K562 (cell line): ENCODE measurements at regions not wholly inside any gene's neighbourhood (a gene's known extent, or its start where the extent isn't known, plus 50 kb on each side); places are given as distances from the start of the nearest gene placed in this dataset.

Experiments
- ATAC-seq: fragments of 200-7000 bp; cut with Tn5 transposase; 3 replicates; pipeline ENCODE4 v1.9.1; 2020; ENCODE audit warnings: moderate library complexity
- BruUV-seq: library from RNA; stranded (reverse); fragments of 400-500 nt; replicated peaks from 2 replicates; lab custom pipeline; 2021; lab: Mats Ljungman, UMichigan
- CTCF ChIA-PET: fragments of 300-600 bp; formaldehyde crosslinking; extraction: SDS; loops from one replicate; lab custom pipeline; 2021; ENCODE audit warnings: low intra/inter-chr PET ratio; lab: Yijun Ruan, JAX
- POLR2A ChIA-PET: fragments of 300-600, 350-650 bp; sonication (Branson Sonifier 250); formaldehyde crosslinking; extraction: SDS; loops from one replicate; lab custom pipeline; 2021; ENCODE audit warnings: antibody characterized with exemption, inconsistent platforms; lab: Yijun Ruan, JAX
- DNase-seq, 4 experiments: peaks; one replicate each; pipeline versions ENCODE4 v3.0.0 to v3.0.0-alpha.2; 2011 to 2018; ENCODE audit warnings: low spot score in 3 of 4, mixed read lengths in 3 of 4; ENCODE audit errors: extremely low read depth in 1 of 4
- FAIRE-seq: peaks from 2 replicates; lab custom pipeline; 2011; peaks lifted over from hg19 to GRCh38; lab: Jason Lieb, UNC
- H2AFZ ChIP-seq: 2 replicates; pipeline ENCODE4 v1.6.0; 2011; ENCODE audit warnings: low read depth, low read length, control low read depth, inconsistent platforms
- H3K27ac ChIP-seq: fragments of 200-600 bp; 3 replicates; pipeline ENCODE4 v1.8.0; 2011; ENCODE audit warnings: low read depth, mild to moderate bottlenecking, control low read depth, inconsistent platforms, low read length, moderate library complexity, mixed read lengths; ENCODE audit errors: extremely low read depth
- H3K27me3 ChIP-seq, 2 experiments: fragments of 300-600 bp in 1 of 2; 2 replicates in 1 of 2; 3 replicates in 1 of 2; pipeline versions ENCODE4 v1.6.0 to v1.8.0; 2011; ENCODE audit warnings: inconsistent platforms in 2 of 2, low read length in 2 of 2, mild to moderate bottlenecking in 1 of 2, mixed read lengths in 1 of 2, moderate library complexity in 1 of 2; ENCODE audit not compliant: control insufficient read depth in 2 of 2, insufficient read depth in 2 of 2
- H3K36me3 ChIP-seq: fragments of 300-600 bp; 3 replicates; pipeline ENCODE4 v1.8.0; 2011; ENCODE audit warnings: mild to moderate bottlenecking, low read length, inconsistent platforms; ENCODE audit not compliant: control insufficient read depth, insufficient read depth
- H3K4me1 ChIP-seq, 2 experiments: fragments of 200-600 bp in 1 of 2; replicated peaks in 1 of 2; 2 replicates in 1 of 2; 3 replicates in 1 of 2; pipeline versions ENCODE4 v1.5.1 to v1.8.0; 2011; ENCODE audit warnings: inconsistent platforms in 2 of 2, low read length in 2 of 2, mild to moderate bottlenecking in 1 of 2, mixed read lengths in 1 of 2, moderate library complexity in 1 of 2; ENCODE audit not compliant: control insufficient read depth in 2 of 2, insufficient read depth in 2 of 2
- H3K4me2 ChIP-seq: 2 replicates; pipeline ENCODE4 v1.6.1; 2011; ENCODE audit warnings: low read length, control low read depth, inconsistent platforms, mixed read lengths; ENCODE audit not compliant: insufficient read depth
- H3K4me3 ChIP-seq: fragments of 200-600 bp; sonication (generic), shearing (Covaris generic); 2 replicates; pipeline ENCODE4 v1.5.1; 2016; ENCODE audit warnings: control low read depth, inconsistent platforms
- H3K79me2 ChIP-seq: fragments of 200-600 bp; 3 replicates; pipeline ENCODE4 v1.8.0; 2011; ENCODE audit warnings: low read length, inconsistent platforms; ENCODE audit not compliant: control insufficient read depth, insufficient read depth
- H3K9ac ChIP-seq, 2 experiments: 2 replicates each; pipeline versions ENCODE4 v1.6.0 to v1.6.1; 2011; ENCODE audit warnings: low read depth in 2 of 2, low read length in 2 of 2, control low read depth in 1 of 2, inconsistent platforms in 1 of 2, mild to moderate bottlenecking in 1 of 2, mixed read lengths in 1 of 2; ENCODE audit not compliant: insufficient read depth in 1 of 2
- H3K9me1 ChIP-seq: one replicate; pipeline ENCODE4 v1.6.0; 2011; ENCODE audit warnings: inconsistent platforms, mild to moderate bottlenecking, low read length, moderate library complexity; ENCODE audit not compliant: control insufficient read depth, insufficient read depth
- H3K9me3 ChIP-seq: replicated peaks from 2 replicates; pipeline ENCODE4 v1.5.1; 2011; ENCODE audit warnings: low read depth, low read length, inconsistent platforms; ENCODE audit not compliant: control insufficient read depth, insufficient read depth
- H4K20me1 ChIP-seq: replicated peaks from 2 replicates; pipeline ENCODE4 v1.6.1; 2011; ENCODE audit warnings: low read length, inconsistent platforms, mixed read lengths; ENCODE audit not compliant: control insufficient read depth, insufficient read depth
- C11orf30 ChIP-seq: fragments of 450-650 bp; IDR thresholded peaks from 2 replicates; pipeline ENCODE4 v1.6.1; 2016; ENCODE audit warnings: low read depth, mild to moderate bottlenecking
- DDX20 ChIP-seq: fragments of 450-650 bp; IDR thresholded peaks from 2 replicates; pipeline ENCODE4 v1.6.1; 2016; ENCODE audit warnings: missing genetic modification characterization, low read depth, mild to moderate bottlenecking, missing compliant biosample characterization, moderate library complexity
- HCFC1 ChIP-seq: IDR thresholded peaks from 2 replicates; pipeline ENCODE4 v1.6.1; 2012; ENCODE audit warnings: low read depth, low read length, improper control_type of control experiment
- HDAC2 ChIP-seq: fragments of 450-650 bp; IDR thresholded peaks from 2 replicates; pipeline ENCODE4 v1.6.1; 2016; ENCODE audit warnings: mild to moderate bottlenecking
- LEF1 ChIP-seq: fragments of 450-650 bp; IDR thresholded peaks from 2 replicates; pipeline ENCODE4 v1.6.1; 2016; ENCODE audit warnings: mild to moderate bottlenecking
- MAFG ChIP-seq: fragments of 450-650 bp; conservative IDR thresholded peaks from 2 replicates; pipeline ENCODE4 v1.6.1; 2016; ENCODE audit warnings: missing genetic modification characterization, missing compliant biosample characterization
- NCOR1 ChIP-seq: fragments of 450-650 bp; IDR thresholded peaks from 2 replicates; pipeline ENCODE4 v1.6.1; 2016; ENCODE audit warnings: mild to moderate bottlenecking, moderate library complexity
- SMARCE1 ChIP-seq: fragments of 450-650 bp; IDR thresholded peaks from 2 replicates; pipeline ENCODE4 v1.7.1; 2016; ENCODE audit warnings: mild to moderate bottlenecking
- THRA ChIP-seq: fragments of 450-650 bp; IDR thresholded peaks from 2 replicates; pipeline ENCODE4 v1.6.1; 2017; ENCODE audit warnings: mild to moderate bottlenecking, moderate library complexity
- ZBTB7A ChIP-seq: IDR thresholded peaks from 2 replicates; pipeline ENCODE4 v1.6.1; 2011; ENCODE audit warnings: low read depth, mild to moderate bottlenecking, low read length, moderate library complexity, borderline replicate concordance; ENCODE audit not compliant: control insufficient read depth
- WGBS: fragments of 100-300 bp; shearing (Covaris generic); methylation state at CpG from one replicate; pipeline ENCODE4 v1.1.6; 2016; ENCODE audit warnings: low coverage, mixed read lengths; ENCODE audit not compliant: insufficient coverage; ENCODE audit errors: missing lambda C conversion rate; 5-methylcytosine and 5-hydroxymethylcytosine counted together
- in situ Hi-C: fragments of 300-500 bp; cut with MboI; formaldehyde crosslinking; loops from 4 replicates; pipeline ENCODE4 v1.15.0; 2018; ENCODE audit warnings: inconsistent platforms, mixed read lengths
- intact Hi-C: fragments of 100-400 bp; cut with micrococcal nuclease; formaldehyde crosslinking; loops from 2 replicates; pipeline ENCODE4 v1.14.2; 2022
- TF ChIP-seq, protein P1 (sequence below): IDR thresholded peaks from 2 replicates; pipeline ENCODE4 v1.6.1; 2016; ENCODE audit warnings: missing genetic modification characterization, missing compliant biosample characterization

DNA sequence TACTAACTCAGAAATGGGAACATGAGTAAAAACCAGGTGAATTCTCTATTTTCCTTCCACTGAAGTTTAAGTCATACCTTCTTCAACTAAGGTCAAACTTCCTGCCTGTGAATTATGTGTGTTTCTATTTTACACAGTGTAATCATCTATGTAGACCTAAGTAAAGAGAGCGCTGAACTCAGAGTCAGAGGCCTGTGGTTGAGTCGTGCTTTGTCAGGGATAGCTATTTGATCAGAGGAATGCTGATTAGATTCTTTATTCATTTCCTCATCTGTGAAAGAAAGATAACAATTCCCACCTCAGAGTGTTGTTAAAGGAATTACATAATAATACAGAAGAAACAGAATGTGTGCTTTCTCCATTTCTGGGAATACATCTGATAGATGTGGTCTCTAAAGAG lies 654.1 kb downstream of the STIM2 start:
- BruUV-seq, result no TSS peak
- no peak for FAIRE-seq
- intact Hi-C loops, result no loop called here
- ATAC-seq, result no peak
- Histone ChIP-seq H3K79me2 (no peaks in the 10 kb centered on the region), H3K4me1 (no peaks in the 10 kb centered on the region), H3K9me1 (no peaks in the 10 kb centered on the region), H3K36me3 (no peaks in the 10 kb centered on the region), H3K4me2 (no peak overlapping the region), H3K4me3 (no peak overlapping the region), H3K27ac (no peak overlapping the region), H3K9ac (no peak overlapping the region), H3K9me3 (no peaks in the 10 kb centered on the region), H3K27me3 (no peaks in the 10 kb centered on the region), H2AFZ (no peak overlapping the region), H4K20me1 (no peaks in the 10 kb centered on the region)
- in situ Hi-C loops, result no loop called here
- DNase-seq, result peak in 1 of 4 experiments; percentile 2
- ChIA-PET CTCF (no interaction called here), POLR2A (no interaction called here)
- TF ChIP-seq SMARCE1 (no peak), HCFC1 (no peak), THRA (no peak), DDX20 (tag) (no peak), MAFG (tag) (no peak), C11orf30 (no peak), ZBTB7A (no peak), NCOR1 (no peak), LEF1 (no peak), HDAC2 (no peak)
- TF ChIP-seq, protein P1, sequence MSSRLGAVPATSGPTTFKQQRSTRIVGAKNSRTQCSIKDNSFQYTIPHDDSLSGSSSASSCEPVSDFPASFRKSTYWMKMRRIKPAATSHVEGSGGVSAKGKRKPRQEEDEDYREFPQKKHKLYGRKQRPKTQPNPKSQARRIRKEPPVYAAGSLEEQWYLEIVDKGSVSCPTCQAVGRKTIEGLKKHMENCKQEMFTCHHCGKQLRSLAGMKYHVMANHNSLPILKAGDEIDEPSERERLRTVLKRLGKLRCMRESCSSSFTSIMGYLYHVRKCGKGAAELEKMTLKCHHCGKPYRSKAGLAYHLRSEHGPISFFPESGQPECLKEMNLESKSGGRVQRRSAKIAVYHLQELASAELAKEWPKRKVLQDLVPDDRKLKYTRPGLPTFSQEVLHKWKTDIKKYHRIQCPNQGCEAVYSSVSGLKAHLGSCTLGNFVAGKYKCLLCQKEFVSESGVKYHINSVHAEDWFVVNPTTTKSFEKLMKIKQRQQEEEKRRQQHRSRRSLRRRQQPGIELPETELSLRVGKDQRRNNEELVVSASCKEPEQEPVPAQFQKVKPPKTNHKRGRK (tag), result no peak
- WGBS, result 0% methylated on average over 2 of the region's 2 CpGs
